CD4-positive, alpha-beta T cell treated with Interleukin-10 for 1 hour (primary cell): ENCODE measurements at regions not wholly inside any gene's neighbourhood (a gene's known extent, or its start where the extent isn't known, plus 50 kb on each side); places are given as distances from the start of the nearest gene placed in this dataset.
"Not testable (repeated sequence)": the region's sequence is repeated elsewhere in the genome, so short reads cannot be mapped to it uniquely, and the experiment has no call there.

Experiments
- DNase-seq: peaks from one replicate; pipeline ENCODE4 v3.0.0-alpha.2; 2020

DNA sequence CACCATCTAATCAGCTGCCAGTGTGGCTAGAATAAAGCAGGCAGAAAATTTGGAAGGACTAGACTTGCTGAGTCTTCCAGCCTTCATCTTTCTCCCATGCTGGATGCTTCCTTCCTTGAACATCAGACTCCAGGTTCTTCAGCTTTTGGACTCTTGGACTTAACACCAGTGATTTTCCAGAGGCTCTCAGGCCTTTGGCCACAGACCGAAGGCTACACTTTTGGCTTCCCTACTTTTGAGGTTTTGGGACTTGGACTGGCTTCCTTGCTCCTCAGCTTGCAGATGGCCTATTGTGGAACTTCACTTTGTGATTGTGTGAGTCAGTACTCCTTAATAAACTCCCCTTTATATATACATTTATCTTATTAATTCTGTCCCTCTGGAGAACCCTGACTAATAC lies 129.8 kb upstream of the MB21D2 start:
- not testable (repeated sequence) for DNase-seq

DNA sequence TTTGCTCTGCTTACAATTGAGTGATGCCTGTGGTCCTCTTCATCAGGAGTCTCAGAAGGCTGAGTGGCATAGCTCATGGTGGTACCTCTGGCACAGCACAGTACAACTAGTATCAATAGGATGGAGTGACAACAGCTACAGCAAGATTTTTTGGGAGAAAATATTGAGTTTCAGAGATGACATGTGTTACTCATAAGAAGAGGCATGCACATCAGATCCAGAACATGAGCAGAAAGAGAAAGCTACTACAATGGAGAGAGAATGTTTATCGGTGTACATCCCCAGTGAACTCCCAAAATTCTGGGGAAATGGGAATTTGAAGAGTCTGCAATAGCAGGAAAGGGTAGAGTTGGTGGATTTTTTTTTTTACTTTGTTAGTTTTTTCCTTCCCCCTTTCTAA lies 130.5 kb upstream of the MB21D2 start:
- no peak for DNase-seq

DNA sequence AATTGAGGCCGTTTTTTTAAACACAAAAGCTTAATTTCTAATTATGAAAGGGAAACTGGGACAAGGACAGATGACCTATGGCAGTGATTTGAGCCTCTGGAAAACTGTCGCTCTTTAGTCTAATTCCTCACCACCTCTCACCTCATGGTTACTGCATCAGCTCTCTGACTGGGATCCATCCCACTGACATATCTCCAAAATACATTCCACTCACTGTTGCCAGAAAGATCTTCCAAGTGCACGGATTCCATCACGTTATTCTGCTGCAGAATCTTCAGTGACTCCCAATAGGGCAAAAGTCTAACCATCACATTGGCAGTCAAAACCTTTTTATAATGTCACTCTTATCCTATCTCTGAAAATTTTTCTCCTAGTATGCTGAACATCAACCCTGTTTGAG lies 132.3 kb upstream of the MB21D2 start:
- no peak for DNase-seq

DNA sequence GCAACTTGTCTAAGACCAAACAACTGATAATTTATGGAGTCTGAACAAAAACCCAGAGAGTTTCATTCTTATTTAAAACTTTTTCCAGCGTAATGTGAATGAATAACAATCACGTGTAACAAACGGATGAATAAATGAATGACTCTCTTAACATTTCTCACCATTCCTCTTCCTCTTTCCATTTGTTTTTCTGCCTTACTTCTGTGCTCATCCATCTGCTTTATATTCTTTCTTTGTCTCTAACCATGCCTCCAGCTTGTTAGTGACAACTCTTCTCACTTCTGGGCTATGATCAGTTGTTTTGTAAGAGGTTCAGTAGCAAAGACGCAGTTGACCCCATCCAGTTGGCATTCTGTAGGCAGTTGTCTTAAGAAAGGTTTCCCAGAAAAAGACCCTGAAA lies 133.7 kb upstream of the MB21D2 start:
- no peak for DNase-seq

DNA sequence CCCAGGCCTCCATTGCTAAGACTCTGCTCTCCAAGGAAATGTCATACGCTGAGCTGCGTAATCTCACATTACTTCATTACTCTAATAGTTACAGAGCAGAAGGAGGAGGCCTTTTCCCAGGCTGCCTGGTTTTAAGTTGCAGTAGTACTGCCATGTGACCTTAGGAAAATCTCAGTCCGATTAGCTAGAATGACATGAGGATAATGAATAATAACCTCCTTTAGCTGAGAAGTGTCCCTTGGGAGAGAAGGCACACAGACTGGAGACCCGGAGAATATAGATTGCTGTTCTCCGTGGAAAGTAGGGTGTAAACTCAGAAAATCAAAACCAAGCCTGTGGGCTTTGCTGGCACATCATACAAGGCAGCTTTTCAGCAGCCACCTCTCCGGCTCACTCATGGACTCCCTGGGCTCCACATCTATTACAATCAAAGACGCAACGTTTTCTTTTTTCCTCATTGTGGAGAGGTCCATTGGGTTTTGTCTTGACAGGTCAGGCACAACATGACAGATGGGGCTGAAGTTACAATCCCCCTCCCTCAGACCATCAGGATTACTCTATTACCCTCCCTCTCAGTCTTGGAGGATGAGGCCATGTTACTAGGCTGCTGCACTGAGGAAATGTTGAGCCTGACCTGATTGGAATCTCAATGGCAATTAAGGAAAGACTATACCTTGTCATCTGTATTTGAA lies 134.8 kb upstream of the MB21D2 start:
- DNase-seq, result no peak

DNA sequence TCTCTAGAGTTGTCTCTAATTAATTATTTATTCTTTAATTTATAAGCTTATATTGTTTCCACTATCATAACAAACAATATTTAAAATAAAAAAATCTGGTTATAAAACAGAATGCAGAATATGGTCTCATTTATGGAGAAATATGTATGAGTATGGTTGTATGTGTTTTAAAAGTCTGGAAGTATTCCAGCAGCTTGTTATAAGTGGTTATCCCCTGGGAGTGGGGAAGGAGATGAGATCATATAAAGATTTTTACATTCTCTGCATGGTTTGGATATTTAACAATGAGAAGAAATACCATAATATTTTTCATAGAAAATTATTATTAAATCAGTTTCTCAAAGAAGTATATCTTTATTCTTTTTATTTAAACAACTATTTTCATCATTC lies 135.4 kb upstream of the MB21D2 start:
- DNase-seq, result no peak

DNA sequence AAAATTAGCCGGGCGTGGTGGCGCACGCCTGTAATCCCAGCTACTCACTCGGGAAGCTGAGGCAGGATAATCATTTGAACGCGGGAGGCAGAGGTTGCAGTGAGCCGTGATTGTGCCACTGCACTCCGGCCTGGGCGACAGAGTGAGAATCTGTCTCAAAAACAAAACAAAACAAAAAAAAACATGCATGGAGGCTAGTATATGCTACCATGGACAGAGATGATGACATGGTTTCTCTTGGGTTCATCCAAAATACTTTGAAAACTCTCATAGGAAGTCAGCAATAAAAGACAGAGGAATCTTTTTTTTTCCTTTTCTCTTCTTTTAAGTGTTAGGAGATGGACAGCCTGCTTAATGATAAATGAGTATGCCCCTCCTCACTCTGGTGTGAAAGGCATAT lies 137.7 kb upstream of the MB21D2 start:
- DNase-seq, result no peak

DNA sequence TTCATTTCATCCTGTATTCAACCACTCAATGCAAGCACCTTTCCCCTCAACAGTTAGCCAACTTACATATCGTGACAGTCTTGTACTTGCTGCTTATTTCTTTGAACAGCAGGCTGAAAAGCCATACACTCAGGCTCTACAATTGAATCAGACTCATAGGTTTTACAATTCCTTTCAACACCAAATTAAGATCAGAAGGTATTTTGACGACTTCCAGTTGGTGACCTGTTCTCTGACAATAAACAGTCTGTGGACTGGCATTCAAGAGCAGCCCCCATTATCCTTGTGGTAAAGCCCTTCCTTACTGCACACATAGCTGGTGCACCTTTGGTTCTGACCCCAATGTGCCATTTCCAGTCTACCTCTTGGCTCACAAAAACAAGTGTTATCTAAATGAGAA lies 140.0 kb upstream of the MB21D2 start:
- no peak for DNase-seq

DNA sequence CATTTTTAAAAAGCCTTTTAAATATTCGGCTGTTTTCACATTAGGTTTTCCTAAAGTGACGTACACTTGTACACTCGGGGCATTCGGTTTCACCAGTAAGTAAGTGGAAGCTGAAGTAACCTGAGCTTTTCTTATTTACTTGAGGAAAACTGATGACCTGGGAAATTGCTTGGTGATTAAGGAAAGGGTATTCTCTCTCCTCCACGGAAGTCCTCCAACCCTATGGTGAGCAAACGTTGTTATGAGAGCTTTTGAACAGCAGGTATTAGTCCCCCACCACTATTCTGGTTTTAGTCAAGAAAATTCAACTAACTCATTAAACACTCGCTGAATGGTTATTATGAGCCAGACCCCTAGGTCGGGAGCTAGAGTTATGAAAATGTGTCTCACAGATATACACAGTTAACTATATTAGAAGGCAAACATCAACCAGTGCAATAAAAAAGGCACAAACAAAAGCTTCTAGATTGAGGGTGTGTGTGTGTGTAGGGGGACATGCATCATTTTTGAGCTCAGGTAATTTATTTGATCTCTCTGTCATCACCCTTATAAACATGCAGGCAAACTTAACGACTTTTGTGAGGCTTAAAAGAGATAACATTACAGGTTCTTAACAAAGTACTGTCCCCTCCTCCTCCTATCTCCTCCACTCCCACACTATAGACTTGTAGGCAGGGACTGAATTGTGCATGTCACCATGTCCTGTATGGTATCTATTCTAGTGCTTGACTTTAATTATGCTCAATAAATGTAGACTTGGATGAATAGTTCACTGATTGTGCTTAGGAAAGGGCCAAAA lies 143.3 kb upstream of the MB21D2 start:
- no peak for DNase-seq

DNA sequence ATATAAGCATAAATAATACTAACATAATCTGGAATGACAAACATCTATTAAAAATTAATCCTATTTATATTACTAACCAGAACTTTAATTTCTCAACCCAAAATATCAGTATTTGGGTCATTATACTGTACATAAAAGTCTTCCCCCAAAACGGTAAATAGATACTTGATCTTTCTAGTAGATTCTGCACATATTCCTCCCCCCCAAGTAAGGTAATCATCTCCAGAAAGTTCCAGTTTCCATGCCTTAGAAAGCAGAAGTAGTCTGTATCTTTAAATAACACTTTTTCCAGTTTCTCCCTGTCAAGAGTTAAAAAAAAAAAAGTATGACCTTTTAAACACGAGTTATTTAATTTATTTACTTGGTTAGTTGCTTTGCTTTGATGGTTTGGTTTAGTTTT lies 150.7 kb upstream of the MB21D2 start:
- no peak for DNase-seq

DNA sequence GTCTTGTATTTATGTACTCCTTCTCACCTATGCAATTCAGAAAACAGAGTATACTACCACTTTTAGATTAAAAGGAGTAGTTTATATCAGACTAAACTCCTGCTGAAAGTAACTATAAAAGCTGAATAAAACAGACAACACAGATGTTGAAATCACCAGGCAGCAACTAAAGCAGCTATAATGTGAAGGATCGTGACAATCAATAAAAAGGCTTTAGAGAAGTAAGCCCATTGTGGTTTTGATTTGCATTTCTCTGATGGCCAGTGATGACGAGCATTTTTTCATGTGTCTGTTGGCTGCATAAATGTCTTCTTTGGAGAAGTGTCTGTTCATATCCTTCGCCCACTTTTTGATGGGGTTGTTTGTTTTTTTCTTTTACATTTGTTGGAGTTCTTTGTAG lies 152.1 kb upstream of the MB21D2 start:
- not testable (repeated sequence) for DNase-seq

DNA sequence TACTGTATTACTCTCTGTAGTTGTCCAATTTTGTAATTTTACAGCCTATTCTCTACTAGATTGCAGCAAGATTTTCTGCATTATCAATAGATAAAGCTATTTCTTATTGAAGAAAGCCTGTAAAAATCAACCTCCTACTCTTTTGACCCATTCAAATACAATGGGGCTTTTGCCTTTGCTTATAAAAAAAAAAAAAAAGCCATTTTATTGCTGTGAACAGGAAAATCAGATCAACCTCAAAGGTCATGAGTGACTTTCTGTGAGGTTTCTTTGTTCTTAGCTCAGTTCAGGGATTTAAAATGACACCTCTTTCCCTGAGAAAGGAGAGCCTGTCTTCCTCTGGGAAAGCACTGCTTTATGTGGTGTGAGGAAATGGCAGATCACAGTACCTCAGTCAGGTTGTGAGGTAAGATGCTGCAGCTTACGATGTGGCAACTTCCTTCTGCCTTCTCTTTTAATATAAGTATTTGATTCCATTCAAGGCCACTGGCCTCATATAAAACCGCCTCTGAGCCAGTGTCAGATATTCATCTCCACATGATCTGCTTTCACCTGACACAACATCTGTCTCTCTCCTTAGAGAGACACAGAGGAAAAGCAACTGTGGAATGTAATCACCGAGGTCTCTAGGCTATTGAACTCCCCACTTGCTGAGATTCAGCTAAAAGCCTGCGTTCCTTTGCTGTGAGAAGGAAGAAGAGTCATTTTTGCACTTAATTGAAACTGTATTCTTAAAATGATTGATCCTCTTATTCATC lies 161.5 kb upstream of the MB21D2 start:
- no peak for DNase-seq

DNA sequence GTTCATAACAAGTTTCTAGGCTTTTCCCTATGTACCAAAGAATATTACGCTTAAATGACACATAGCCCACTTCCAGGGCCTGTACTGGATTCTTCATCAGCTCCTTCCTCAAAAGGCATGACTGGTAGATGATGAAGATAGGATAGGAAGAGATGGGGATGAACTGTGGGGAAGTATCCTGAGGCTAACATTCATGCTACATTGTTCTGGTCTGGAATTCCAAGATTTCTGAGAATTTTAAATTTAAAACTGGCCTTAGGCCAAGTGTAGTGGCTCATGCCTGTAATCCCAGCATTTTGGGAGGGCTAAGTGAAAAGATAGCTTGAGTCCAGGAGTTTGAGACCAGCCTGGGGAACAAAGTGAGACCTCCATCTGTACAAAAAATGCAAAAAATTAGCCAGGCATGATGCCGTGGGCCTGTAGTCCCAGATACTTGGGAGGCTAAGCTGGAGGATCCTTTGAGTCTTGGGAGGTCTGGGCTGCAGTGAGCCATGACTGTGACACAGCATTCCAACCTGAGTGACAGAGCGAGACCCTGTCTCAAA lies 160.1 kb upstream of the PLAAT1 start:
- DNase-seq, result no peak

DNA sequence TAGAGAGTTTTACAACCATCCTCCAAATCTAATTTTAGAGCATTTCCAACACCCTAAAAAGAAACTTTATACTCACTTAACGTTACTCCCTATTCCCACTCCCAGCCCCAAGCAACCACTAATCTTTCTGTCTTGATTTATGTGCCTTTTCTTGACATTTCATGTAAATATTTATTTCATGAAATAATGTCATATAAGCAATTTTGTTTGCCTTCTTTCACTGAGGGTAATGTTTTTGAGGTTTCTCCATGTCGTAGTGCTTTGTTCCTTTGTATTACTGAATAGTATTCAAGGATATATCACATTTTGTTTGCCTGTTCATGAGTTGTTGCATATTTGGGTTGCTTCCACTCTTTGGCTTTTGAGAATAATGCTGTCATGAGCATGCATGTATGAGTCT lies 155.4 kb upstream of the PLAAT1 start:
- DNase-seq, result no peak

DNA sequence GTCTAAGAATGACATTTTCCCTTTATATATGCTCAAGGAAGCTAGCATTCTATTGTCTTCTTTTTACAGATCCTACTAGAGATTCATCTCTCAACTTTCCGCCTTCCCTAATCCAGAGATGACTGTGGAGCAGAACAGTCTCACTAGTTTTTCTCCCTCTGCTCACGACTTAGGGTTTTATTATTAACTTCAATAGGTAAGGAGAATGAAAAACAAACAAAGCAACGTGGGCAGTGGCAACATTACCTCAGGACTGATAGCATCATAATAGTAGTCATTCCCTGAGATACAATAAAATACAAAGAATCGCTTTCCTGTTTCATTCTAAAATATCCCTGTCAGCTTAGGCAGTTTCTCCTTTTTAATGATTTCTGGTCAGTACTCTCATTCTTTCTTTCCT lies 154.3 kb upstream of the PLAAT1 start:
- no peak for DNase-seq

DNA sequence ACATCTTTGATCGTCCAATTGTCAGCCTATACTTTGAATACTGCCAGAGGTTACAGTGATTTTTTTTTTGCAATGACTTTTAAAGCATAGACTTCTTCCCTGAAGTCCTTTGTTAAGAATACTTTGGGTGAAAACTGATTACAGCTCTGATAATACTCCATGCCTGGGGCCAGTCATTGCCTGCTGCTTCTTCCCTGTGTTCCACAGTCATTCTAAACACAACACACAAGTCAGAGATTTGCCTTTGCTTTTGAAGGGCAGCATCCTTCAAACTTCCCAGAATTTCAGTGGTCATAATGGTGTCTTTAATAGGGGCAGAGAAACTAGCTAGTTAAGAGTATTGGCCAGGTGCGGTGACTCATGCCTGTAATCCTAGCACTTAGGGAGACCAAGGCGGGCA lies 153.7 kb upstream of the PLAAT1 start:
- DNase-seq, result no peak

DNA sequence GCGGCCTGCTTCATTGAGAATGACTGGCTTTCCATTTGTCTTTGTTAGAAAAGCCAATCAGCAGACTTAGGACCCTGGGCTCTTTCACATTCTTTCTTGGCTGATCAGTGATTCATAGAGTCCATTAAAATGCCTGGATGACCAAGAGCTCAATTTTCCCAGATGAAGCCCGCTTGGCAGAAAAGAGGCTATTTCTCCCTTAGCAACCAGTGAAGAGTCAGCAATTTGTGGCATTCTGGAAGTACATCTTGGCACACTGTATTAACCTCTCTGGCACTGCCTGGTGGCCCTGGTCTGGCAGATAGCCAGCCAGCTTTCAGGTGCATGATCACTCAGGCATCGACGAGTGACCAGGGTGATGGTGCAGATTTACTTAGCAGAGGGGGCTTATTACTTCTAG lies 145.7 kb upstream of the PLAAT1 start:
- no peak for DNase-seq

DNA sequence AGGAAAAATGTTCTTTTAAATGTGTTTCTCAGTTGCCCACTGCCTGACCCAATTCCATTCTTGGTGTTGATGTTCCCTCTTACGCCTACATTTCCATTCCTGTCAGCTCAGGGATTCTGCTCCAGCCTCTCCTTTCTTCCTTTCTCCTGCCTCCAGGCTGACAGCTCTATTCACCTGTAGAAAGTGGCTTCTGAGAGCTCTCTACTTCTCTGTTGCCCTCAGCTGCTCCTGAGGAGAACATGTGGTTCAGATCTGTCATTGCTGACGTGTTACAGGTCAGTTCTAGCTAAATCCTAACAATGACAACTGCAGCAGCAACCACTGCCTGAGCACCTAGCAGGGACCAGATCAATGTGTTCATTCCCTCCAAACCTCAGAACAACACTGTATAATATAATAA lies 144.9 kb upstream of the PLAAT1 start:
- no peak for DNase-seq

DNA sequence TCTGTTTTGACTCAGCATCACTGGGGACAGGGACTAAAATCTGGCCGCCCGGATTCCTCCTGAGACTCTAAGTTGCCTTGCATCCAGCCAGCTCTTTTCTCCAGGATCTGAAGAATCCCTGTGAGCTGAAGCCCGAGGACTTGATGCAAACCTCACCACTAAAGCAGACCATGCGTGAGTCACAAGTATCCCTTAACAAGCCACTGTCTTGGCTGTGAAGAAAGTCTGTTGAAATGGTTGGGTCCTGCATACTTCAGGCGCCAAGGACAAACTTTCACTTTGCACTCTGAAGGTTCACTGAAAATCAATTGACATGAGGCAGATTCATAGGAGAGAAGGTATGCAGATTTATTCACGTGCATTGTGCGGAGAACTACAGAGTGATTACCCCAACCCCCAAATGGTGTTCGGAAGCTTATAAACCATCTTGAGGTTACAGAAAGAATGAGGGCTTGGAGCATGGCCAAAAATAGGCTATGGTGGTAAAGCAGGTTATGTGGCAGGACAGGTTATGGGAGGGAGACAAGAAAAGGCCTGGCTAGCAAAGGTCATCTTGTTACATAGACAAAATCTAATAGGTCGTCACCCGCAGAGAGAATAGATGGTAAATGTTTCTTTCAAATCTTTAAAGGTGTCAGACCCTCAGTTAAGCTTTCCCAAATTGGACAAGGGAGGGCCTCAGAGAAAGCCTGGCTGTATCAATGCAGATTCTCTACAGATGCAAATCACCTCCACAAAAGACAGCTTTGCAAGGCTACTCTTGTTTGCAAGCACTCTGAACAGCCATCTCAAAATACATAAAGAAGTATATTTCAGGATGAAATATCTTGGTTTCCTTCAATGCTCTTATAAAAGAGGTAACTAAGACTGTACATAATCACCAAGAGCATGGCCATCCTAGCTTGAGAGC lies 126.3 kb upstream of the PLAAT1 start:
- no peak for DNase-seq

DNA sequence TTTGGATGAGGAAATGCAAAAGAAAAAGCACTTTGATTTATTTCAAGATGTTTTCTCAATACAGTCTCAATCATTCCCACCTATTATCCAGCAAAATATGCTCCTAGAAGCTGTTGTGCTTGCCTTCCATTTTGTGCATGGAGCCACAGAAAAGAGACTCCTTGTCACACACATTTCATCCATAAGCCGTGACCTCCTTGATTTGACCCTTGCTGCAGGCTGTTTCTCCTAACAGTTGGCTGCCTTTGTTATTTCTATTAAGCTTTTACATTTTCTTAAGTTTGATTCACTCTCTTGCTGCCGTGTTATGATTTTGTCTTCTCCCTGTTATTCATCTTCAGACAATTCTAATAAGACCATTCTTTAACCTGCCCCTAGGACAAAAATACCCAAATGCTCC lies 124.2 kb upstream of the PLAAT1 start:
- DNase-seq, result no peak

DNA sequence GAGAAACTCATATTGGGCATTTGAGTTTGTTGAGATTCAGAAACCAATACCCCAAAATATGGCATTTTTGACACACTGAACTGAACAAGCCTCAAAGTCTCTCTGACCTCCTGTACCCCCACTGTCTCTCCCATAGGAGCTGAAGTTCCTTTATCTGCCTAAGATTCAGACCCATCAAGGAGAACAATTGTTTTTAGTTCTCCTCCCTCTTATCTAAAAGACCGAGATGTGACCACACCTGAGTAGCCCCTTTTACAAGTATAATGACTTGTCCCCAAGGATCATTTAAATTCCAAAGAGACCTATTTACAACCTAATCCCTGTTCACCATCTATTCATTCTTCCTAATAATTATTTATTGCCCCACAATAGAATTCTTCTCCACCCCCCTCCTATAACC lies 122.1 kb upstream of the PLAAT1 start:
- no peak for DNase-seq

DNA sequence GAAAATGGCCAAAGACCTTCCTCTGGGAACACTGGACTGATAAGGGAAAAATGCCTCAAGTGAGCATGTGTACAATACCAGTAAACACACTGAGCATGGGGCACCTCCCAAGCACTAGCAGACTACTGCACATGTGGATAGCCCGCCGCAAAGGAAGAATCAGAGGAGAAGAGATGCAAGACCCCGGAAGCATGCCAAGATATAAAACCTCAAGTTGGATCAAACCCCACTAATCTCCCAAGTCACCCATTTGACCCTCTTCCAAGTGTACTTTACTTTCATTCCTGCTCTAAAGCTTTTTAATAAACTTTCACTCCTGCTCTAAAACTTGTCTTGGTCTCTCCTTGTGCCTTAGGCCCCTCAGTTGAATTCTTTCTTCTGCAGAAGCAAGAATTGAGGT lies 121.1 kb upstream of the PLAAT1 start:
- no peak for DNase-seq

DNA sequence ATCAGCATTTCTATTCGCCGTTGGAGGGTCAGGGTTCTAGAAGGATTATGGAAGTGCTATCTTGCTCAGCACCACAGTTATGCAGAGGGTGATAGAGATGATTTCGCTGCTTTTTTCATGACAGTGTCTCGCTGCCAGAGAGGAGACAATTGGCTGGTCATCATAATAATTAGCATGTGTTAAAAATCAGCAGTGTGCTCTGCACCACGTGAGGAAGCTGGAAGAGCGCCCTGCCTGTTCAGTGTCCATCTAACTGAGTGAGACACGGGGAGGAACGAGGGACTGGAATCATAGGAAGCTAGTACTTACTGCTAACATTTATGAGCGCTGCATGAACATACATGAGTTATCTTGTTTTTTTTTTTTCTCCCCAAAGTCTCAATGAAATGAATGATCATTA lies 116.2 kb upstream of the PLAAT1 start:
- no peak for DNase-seq
